SK-N-SH treated with all-trans-retinoic acid at 6 μM for 48 hours (cell line): ENCODE measurements at regions not wholly inside any gene's neighbourhood (a gene's known extent, or its start where the extent isn't known, plus 50 kb on each side); places are given as distances from the start of the nearest gene placed in this dataset.

ENCODE experiments used
- BACH2 ChIP-seq: fragments of 250-450 bp; sonication (Bioruptor Pico); IDR thresholded peaks from 2 replicates; pipeline ENCODE4 v1.9.0; 2021; ENCODE audit warnings: mild to moderate bottlenecking, borderline replicate concordance
- ISL1 ChIP-seq: fragments of 250-450 bp; sonication (Bioruptor Pico); IDR thresholded peaks from 2 replicates; pipeline ENCODE4 v2.1.2; 2022; ENCODE audit warnings: mild to moderate bottlenecking, moderate library complexity
- RARB ChIP-seq: fragments of 250-450 bp; sonication (Bioruptor Pico); IDR thresholded peaks from 2 replicates; pipeline ENCODE4 v1.8.0; 2021; ENCODE audit warnings: mild to moderate bottlenecking, moderate library complexity
- TCF4 ChIP-seq: fragments of 250-450 bp; sonication (Bioruptor Pico); IDR thresholded peaks from 2 replicates; pipeline ENCODE4 v1.8.0; 2021; ENCODE audit warnings: mild to moderate bottlenecking, moderate library complexity, borderline replicate concordance
- ZC3H10 ChIP-seq: fragments of 250-450 bp; sonication (Bioruptor Pico); IDR thresholded peaks from 2 replicates; pipeline ENCODE4 v1.5.1; 2021; ENCODE audit warnings: mild to moderate bottlenecking, moderate library complexity
- ZFP3 ChIP-seq: fragments of 250-450 bp; sonication (Bioruptor Pico); IDR thresholded peaks from 2 replicates; pipeline ENCODE4 v1.5.0; 2020; ENCODE audit warnings: mild to moderate bottlenecking, moderate library complexity
- ZNF565 ChIP-seq: fragments of 450-650 bp; formaldehyde crosslinking; conservative IDR thresholded peaks from 2 replicates; pipeline ENCODE4 v1.5.0; 2020; ENCODE audit warnings: low read depth, mild to moderate bottlenecking, moderate library complexity
- TF ChIP-seq, protein P1 (sequence below): fragments of 250-450 bp; sonication (Bioruptor Pico); IDR thresholded peaks from 2 replicates; pipeline ENCODE4 v1.8.0; 2020; ENCODE audit warnings: mild to moderate bottlenecking, moderate library complexity, borderline replicate concordance

- TF ChIP-seq ZC3H10 (no peak), ISL1 (CRISPR knock-in tag) (no peak), BACH2 (CRISPR knock-in tag) (no peak), ZFP3 (CRISPR knock-in tag) (no peak), RARB (CRISPR knock-in tag) (no peak), ZNF565 (CRISPR knock-in tag) (no peak), TCF4 (CRISPR knock-in tag) (no peak)
- TF ChIP-seq, protein P1, sequence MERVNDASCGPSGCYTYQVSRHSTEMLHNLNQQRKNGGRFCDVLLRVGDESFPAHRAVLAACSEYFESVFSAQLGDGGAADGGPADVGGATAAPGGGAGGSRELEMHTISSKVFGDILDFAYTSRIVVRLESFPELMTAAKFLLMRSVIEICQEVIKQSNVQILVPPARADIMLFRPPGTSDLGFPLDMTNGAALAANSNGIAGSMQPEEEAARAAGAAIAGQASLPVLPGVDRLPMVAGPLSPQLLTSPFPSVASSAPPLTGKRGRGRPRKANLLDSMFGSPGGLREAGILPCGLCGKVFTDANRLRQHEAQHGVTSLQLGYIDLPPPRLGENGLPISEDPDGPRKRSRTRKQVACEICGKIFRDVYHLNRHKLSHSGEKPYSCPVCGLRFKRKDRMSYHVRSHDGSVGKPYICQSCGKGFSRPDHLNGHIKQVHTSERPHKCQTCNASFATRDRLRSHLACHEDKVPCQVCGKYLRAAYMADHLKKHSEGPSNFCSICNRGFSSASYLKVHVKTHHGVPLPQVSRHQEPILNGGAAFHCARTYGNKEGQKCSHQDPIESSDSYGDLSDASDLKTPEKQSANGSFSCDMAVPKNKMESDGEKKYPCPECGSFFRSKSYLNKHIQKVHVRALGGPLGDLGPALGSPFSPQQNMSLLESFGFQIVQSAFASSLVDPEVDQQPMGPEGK (CRISPR knock-in tag): no peak
Measured at GRCh38 chr5:32503261-32503660, 58.7 kb upstream of the ZFR start.
